HG03025 (cell line): ENCODE measurements at regions not wholly inside any gene's neighbourhood (a gene's known extent, or its start where the extent isn't known, plus 50 kb on each side); places are given as distances from the start of the nearest gene placed in this dataset.

ENCODE experiments used
- ATAC-seq: cut with Tn5 transposase; IDR thresholded peaks from one replicate; pipeline ENCODE4 v1.9.1; 2021; ENCODE audit warnings: mild to moderate bottlenecking, moderate library complexity; ENCODE audit not compliant: unreplicated experiment, low FRiP score

GRCh38 chr4:187171706-187172339 is 448.2 kb upstream of the FAT1 start:
- ATAC-seq: no peak

- no peak for ATAC-seq
These were observed 448.7 kb upstream of the FAT1 start for GRCh38 chr4:187172340-187172761.

GRCh38 chr4:187174749-187175148 is 451.1 kb upstream of the FAT1 start:
- no peak for ATAC-seq

GRCh38 chr4:187175197-187175596 is 451.5 kb upstream of the FAT1 start:
- no peak for ATAC-seq

GRCh38 chr4:187176261-187176910 is 452.7 kb upstream of the FAT1 start:
- ATAC-seq: no peak

- ATAC-seq: no peak
These were observed 454.4 kb upstream of the FAT1 start for GRCh38 chr4:187178084-187178483.

GRCh38 chr4:187178587-187178986 is 454.9 kb upstream of the FAT1 start:
- ATAC-seq: no peak

- no peak for ATAC-seq
These were observed 455.7 kb upstream of the FAT1 start for GRCh38 chr4:187179086-187180058.

- ATAC-seq: no peak
These were observed 457.4 kb upstream of the FAT1 start for GRCh38 chr4:187181054-187181453.

GRCh38 chr4:187183346-187183745 is 459.7 kb upstream of the FAT1 start:
- no peak for ATAC-seq

- no peak for ATAC-seq
These were observed 460.2 kb upstream of the FAT1 start for GRCh38 chr4:187183826-187184225.

GRCh38 chr4:187184508-187184907 is 460.9 kb upstream of the FAT1 start:
- ATAC-seq: no peak

- no peak for ATAC-seq
These were observed 464.5 kb upstream of the FAT1 start for GRCh38 chr4:187188118-187188517.

- ATAC-seq: no peak
These were observed 465.1 kb upstream of the FAT1 start for GRCh38 chr4:187188741-187189140.

- ATAC-seq: no peak
These were observed 466.7 kb upstream of the FAT1 start for GRCh38 chr4:187190390-187190789.

GRCh38 chr4:187191676-187192075 is 468.0 kb upstream of the FAT1 start:
- ATAC-seq: no peak

- no peak for ATAC-seq
These were observed 468.6 kb upstream of the FAT1 start for GRCh38 chr4:187192266-187192665.

- ATAC-seq: no peak
These were observed 469.5 kb upstream of the FAT1 start for GRCh38 chr4:187193141-187193540.

GRCh38 chr4:187204389-187204918 is 480.8 kb upstream of the FAT1 start:
- no peak for ATAC-seq

- ATAC-seq: no peak
These were observed 484.3 kb upstream of the FAT1 start for GRCh38 chr4:187207931-187208330.

GRCh38 chr4:187208651-187209050 is 485.0 kb upstream of the FAT1 start:
- no peak for ATAC-seq
